ENCODE measurements at regions not wholly inside any gene's neighbourhood (a gene's known extent, or its start where the extent isn't known, plus 50 kb on each side); places are given as distances from the start of the nearest gene placed in this dataset.

GRCh38 chr12:45124485-45125155, 73.7 kb upstream of the DBX2 start:
- TF ChIP-seq CTCF (IDR thresholded peaks at IDR 0.05; ENCODE audit: low read depth, low read length, poor library complexity, severe bottlenecking) (no peak), EZH2phosphoT487 (IDR thresholded peaks at IDR 0.05; ENCODE audit: borderline replicate concordance, low read length) (no peak)
